GM19468 (cell line): ENCODE measurements at regions not wholly inside any gene's neighbourhood (a gene's known extent, or its start where the extent isn't known, plus 50 kb on each side); places are given as distances from the start of the nearest gene placed in this dataset.

Experiments
- ATAC-seq: cut with Tn5 transposase; IDR thresholded peaks from one replicate; pipeline ENCODE4 v1.9.1; 2021; ENCODE audit warnings: mild to moderate bottlenecking, moderate library complexity, moderate number of reproducible peaks; ENCODE audit not compliant: unreplicated experiment; ENCODE audit errors: extremely low read depth

DNA sequence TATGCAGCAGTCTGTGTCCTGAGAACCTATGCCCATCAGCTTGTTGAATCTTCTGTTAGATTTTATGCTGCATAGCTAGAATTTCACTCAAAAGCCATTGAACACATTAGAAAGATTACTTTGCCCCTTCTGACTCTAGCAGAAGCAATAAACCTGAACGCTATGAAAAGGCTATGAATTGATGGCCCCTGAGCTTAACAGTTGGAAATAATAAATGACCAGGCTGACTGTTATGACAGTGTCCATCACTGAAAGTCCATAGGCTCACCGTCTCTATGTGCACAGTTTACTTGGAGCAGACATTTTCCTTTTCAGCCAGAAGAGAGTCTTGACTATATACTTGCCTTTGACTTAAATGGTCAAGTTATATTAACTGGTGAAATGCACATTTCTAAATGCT, 1618.8 kb upstream of the ACVR2A start:
- no peak for ATAC-seq

GRCh38 chr2:146221826-146222225, 1623.0 kb upstream of the ACVR2A start:
- no peak for ATAC-seq

DNA sequence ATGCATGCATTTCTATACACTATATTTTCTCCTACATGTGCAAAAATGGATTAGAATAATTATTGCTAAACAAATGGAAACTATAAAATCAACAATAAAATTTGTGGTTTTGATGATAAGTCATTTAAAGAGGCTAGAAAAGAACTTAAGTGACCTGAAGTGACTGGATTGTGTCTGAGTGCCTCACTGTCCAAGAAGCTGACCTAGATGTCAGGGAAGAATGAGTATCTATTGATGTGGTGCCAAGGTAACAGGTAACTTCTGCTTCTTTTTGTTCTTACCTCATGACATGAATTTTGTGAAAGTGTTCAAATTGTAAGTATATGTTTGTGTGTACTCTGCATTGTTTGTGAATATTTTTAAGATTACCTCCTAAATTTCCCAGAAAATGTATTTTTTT, 1623.9 kb upstream of the ACVR2A start:
- ATAC-seq, result no peak

DNA sequence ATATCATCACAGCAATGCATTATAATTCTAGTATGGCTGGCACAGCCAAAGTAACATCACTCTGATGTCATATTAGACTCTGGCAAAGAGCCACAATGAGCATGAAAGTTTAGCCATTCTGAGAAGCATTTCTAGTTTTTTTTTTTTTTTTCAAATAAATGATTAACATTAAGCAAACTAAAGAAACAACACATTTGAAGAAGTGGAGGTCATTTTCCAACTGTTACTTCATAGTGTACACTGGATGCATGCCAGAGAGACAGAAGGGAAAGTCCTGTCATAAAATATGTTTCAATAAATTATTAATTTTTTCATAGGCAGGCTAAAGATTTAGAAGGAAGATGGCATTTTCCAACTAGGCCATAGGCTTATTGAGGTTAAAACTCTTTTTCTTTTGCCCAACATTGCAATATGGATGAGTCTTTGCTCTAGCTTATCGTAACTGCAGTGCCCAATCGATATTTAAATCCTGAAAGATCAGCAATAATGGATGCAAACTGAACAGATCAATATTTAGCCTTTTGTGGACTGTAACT, 1630.4 kb upstream of the ACVR2A start:
- no peak for ATAC-seq

DNA sequence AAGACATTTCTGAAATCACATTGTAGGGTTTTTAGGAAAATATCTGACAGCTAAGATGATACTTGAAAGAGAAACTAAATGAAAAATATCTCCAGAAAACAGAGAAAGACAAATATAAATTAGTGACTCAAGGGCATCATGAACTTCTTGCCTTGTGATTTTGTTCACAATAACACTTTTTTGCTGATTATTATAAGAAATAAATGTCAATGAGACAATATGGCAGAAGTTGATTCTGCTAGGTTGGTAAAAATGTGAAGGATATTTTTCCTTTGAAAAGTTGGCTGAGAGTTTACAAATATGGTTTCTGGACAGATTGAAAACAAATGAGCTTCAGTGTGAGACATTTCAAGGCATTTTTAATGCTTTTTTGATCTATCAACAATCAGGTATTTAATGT, 1631.2 kb upstream of the ACVR2A start:
- no peak for ATAC-seq

GRCh38 chr2:146212602-146213001, 1632.2 kb upstream of the ACVR2A start:
- no peak for ATAC-seq

DNA sequence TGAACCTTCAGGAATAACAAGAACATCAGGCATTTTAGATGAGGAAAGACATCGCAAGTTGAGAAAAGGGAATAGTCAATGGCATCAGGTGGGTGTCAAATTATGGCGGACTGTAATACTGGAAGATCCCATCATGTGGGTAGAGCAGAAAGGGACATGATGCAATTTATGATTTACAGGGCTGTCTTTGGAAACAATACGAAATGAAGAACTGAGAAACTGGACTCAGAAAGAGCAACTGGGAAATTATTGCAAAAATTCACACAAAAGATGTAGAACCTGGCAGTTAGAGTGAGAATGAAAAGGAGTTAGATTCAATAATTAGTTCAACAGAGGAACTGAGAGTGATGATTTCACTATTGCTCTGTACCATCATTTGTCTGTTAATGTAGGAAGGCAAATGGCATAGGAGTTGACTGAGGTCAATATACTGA, 1635.0 kb upstream of the ACVR2A start:
- no peak for ATAC-seq

GRCh38 chr2:146207901-146208300, 1636.9 kb upstream of the ACVR2A start:
- ATAC-seq, result no peak

- ATAC-seq, result no peak
These were observed 1637.4 kb upstream of the ACVR2A start for GRCh38 chr2:146207417-146207816.

- ATAC-seq, result no peak
These were observed 1641.7 kb upstream of the ACVR2A start for GRCh38 chr2:146203064-146203624.

DNA sequence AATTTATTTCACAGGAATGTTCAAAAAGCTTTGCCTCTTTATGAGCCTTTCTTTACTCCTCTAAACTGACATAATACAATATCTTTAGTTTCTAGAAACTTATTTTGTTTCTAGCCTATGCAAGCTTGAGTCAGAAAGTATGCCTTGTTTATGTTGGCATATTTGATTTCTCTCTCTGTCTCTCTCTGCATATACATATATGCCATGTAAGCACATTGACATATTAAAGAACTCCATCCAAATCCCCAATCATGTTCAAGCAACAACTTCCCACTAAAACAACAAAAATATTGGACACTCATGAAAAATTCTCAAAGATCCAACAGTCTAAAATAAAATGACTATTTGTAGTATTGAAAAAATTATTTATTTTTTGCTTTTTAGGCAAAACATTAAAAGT, 1651.2 kb upstream of the ACVR2A start:
- no peak for ATAC-seq

DNA sequence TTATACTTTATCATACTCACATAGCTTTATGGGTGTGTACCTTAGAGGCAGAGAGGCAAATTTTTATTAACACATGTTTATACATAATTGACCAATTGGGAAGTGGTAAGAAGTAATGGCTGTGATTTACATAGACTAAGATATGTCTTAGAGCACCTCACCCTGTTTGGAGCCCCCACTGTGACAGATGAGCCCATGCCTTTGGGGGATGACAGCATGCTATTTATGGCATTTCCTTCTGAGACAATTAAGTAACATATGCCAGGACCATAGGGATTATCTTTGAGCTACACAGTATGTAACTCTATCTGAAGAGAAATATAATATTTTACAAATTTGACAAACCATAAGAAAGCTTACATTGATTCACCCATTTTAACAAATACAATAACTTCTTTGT, 1655.3 kb upstream of the ACVR2A start:
- ATAC-seq, result no peak

- ATAC-seq, result no peak
These were observed 1654.0 kb upstream of the ZEB2 start for GRCh38 chr2:146173934-146174333.

DNA sequence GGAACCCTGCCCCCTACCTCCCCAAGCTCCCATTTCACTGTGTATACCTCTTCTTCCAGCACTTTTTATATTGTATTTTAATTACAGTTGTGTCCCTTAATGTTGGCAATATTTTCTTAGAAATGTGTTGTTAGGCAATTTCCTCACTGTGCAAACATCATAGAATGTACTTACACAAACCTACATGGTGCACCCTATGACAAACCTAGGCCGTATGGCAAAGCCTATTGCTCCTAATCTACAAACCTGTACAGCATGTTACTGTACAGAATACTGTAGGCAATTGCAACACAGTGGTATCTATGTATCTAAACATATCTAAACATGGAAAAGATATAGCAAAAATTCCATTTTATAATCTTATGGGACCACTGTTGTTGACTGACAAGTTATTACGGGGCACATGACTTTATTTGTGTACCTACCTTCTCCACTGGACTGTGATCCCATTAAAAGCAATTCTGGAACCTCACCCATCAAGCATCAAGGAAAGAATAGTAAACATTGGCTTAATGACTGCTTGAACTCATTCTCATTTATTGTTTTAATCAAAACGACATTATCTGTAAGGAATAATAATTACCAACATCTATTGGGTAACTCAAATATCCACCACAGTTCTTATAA, 1641.5 kb upstream of the ZEB2 start:
- no peak for ATAC-seq

GRCh38 chr2:146158072-146158674, 1638.3 kb upstream of the ZEB2 start:
- no peak for ATAC-seq

DNA sequence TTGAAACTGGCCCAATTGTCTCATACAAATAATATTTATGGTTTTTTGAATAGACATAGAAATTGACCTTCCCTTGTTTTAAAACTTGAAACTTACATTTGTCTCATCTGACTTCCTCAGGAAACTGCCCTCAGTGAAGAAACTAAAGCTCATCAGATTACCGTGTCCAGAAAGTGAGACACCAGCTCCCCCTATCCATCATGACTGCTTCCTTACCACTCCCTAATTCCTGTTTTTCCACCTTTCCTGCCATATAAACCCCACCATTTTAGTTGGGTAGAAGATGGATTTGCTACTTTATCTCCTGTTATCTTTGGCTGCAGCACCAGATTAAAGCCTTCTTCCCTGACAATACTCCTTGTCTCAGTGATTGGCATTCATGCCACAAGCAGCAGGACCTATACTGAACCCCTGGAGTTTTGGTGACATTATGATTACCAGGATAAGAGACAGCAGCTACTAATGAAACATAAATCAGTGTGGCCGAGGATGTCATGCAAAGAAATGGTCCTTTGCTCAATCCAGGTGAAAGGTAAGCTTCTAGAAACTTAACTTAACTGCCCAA, 1627.6 kb upstream of the ZEB2 start:
- ATAC-seq, result no peak

- no peak for ATAC-seq
These were observed 1624.1 kb upstream of the ZEB2 start for GRCh38 chr2:146143971-146144370.

- ATAC-seq, result no peak
These were observed 1618.9 kb upstream of the ZEB2 start for GRCh38 chr2:146138820-146139219.

GRCh38 chr2:146135245-146135644, 1615.3 kb upstream of the ZEB2 start:
- ATAC-seq, result no peak

GRCh38 chr2:146131785-146132184, 1611.9 kb upstream of the ZEB2 start:
- ATAC-seq, result no peak

DNA sequence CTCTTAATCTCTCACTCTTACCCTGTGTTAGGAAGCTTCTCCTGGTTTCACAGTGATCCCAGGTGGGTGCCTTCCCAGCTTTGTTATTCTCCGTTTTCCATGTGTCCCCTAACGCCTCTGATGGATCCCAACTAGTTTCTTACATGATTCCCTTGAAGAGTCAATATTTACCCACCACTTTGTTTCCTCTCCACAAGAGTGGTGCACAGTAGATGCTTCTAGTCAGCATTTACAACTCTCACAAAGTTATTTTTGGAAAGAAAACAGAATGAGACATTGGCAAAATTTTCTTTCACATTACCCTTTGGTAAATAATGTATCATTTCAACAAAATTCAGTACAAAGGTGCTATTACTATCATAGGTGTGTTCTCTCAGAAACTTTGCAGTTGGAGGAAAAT, 1611.1 kb upstream of the ZEB2 start:
- no peak for ATAC-seq
